ENCODE measurements at regions not wholly inside any gene's neighbourhood (a gene's known extent, or its start where the extent isn't known, plus 50 kb on each side); places are given as distances from the start of the nearest gene placed in this dataset.

- Histone ChIP-seq H3K4me3 (ENCODE audit: insufficient read depth, low read depth, low read length) (no peak overlapping the region), H3K27me3 (ENCODE audit: control insufficient read depth, insufficient read depth, low read length) (no peaks in the 10 kb centered on the region), H4K20me1 (ENCODE audit: insufficient read depth, low read length) (no peaks in the 10 kb centered on the region), H3K27ac (ENCODE audit: insufficient read depth, low read length) (no peak overlapping the region), H4K91ac (ENCODE audit: insufficient read depth, low read depth, low read length) (peak overlapping the region; percentile 38), H3K9me1 (ENCODE audit: insufficient read depth, low read length) (no peaks in the 10 kb centered on the region), H3K9ac (ENCODE audit: low read depth, low read length) (no peak overlapping the region), H3K36me3 (ENCODE audit: control insufficient read depth, insufficient read depth, low read length) (no peaks in the 10 kb centered on the region), H3K14ac (replicated peaks; ENCODE audit: low read depth, low read length) (0 out of 2 replicates have a peak overlapping the region, but pooled peaks have one; percentile 1), H2BK5ac (ENCODE audit: low read depth, low read length, poor library complexity, severe bottlenecking) (peak overlapping the region; percentile 27), H2BK20ac (ENCODE audit: low read depth, low read length) (no peak overlapping the region), H2AK9ac (replicated peaks; ENCODE audit: low read depth, low read length, poor library complexity) (no peak overlapping the region), H3K23ac (ENCODE audit: low read depth, low read length) (no peak overlapping the region), H3K79me1 (ENCODE audit: low read depth in 1 of 2, low read length in 2 of 2) (no peaks in the 10 kb centered on the region), H3K9me3 (ENCODE audit: control insufficient read depth, insufficient read depth, low read length) (no peaks in the 10 kb centered on the region), H2BK15ac (ENCODE audit: low read depth, low read length) (peak overlapping the region; percentile 48; the same call in 2 of the 3 replicates), H2AFZ (replicated peaks; ENCODE audit: low read length, poor library complexity) (no peak overlapping the region), H3K4ac (ENCODE audit: low read depth, low read length) (peak overlapping the region; percentile 18), H3K4me2 (ENCODE audit: low read depth, low read length) (no peak overlapping the region), H2AK5ac (ENCODE audit: low read depth, low read length) (peak overlapping the region; percentile 22; the same call in 1 of the 2 replicates), H2BK120ac (ENCODE audit: low read depth, low read length) (peak overlapping the region; percentile 53; the same call in 1 of the 2 replicates), H4K5ac (ENCODE audit: low read depth, low read length) (peak overlapping the region; percentile 84; the same call in 1 of the 2 replicates), H3K18ac (ENCODE audit: low read depth, low read length) (peak overlapping the region; percentile 28; the same call in 1 of the 2 replicates), H3K56ac (ENCODE audit: extremely low read depth, insufficient read depth, low read length) (no peak overlapping the region), H4K8ac (ENCODE audit: low read depth in 2 of 2, low read length in 2 of 2) (peak overlapping the region in 1 of 2 experiments; percentile 48; a peak in 1 of 4 replicates), H3K4me1 (ENCODE audit: control insufficient read depth, insufficient read depth, low read length) (peaks cover 1% of the 10 kb centered on the region; the same call in 1 of the 2 replicates)
- intact Hi-C loops (cut with micrococcal nuclease) (no loop called here), in situ Hi-C loops (cut with MboI; ENCODE audit: low sequenced_read_pairs) (no loop called here), dilution Hi-C loops (cut with HindIII; ENCODE audit: low sequenced_read_pairs, unreplicated experiment) (no loop called here)
- POLR2A ChIA-PET (ENCODE audit: unreplicated experiment): no interaction called here
- CTCF ChIA-PET: no interaction called here
- no TSS peak for BruUV-seq (replicated peaks)
- WGBS, 2 experiments (ENCODE audit: extremely low coverage in 2 of 2, insufficient read length in 1 of 2): 80% methylated on average over 1 of the region's 4 CpGs; no CpG with 5 or more reads in 1 of the 2 experiments
- TF ChIP-seq POLR2A (IDR thresholded peaks at IDR 0.05; ENCODE audit: low read depth, low read length): no peak
- TF ChIP-seq MAFK (IDR thresholded peaks at IDR 0.05; ENCODE audit: low read depth, low read length): no peak
- no peak for TF ChIP-seq RCOR1 (IDR thresholded peaks at IDR 0.05; ENCODE audit: insufficient replicate concordance, low read length)
- TF ChIP-seq RAD21 (IDR thresholded peaks at IDR 0.05; ENCODE audit: low read length): no peak
- no peak for TF ChIP-seq BHLHE40 (IDR thresholded peaks at IDR 0.05; ENCODE audit: low read depth, low read length)
- no peak for TF ChIP-seq CTCF (conservative IDR thresholded peaks at IDR 0.05; ENCODE audit: low read depth, low read length)
- TF ChIP-seq USF2 (IDR thresholded peaks at IDR 0.05; ENCODE audit: low read depth, low read length): no peak
- TF ChIP-seq ELK1 (IDR thresholded peaks at IDR 0.05; ENCODE audit: borderline replicate concordance, low read depth, low read length): no peak
- TF ChIP-seq SMC3 (IDR thresholded peaks at IDR 0.05; ENCODE audit: low read depth, low read length): no peak
- ATAC-seq (ENCODE audit: low read depth) (no peak), DNase-seq (no peak)
Observed at GRCh38 chr5:145500710-145501109, 334.4 kb downstream of the PRELID2 start.

Data from IMR-90 (cell line).